Choroid plexus epithelial cell (primary cell): ENCODE measurements at regions not wholly inside any gene's neighbourhood (a gene's known extent, or its start where the extent isn't known, plus 50 kb on each side); places are given as distances from the start of the nearest gene placed in this dataset.

Source experiments
- DNase-seq: peaks from one replicate; pipeline ENCODE4 v3.0.0-alpha.2; 2010; ENCODE audit warnings: low read depth
- H3K4me3 ChIP-seq: 2 replicates; pipeline ENCODE4 v1.5.1; 2011; ENCODE audit warnings: low read depth, mild to moderate bottlenecking, control low read depth, low read length, moderate library complexity
- TF ChIP-seq, protein P1 (sequence below): conservative IDR thresholded peaks from 2 replicates; pipeline ENCODE4 v1.5.1; 2011; ENCODE audit warnings: low read depth, mild to moderate bottlenecking, control low read depth, inconsistent platforms, low read length, moderate library complexity

DNA sequence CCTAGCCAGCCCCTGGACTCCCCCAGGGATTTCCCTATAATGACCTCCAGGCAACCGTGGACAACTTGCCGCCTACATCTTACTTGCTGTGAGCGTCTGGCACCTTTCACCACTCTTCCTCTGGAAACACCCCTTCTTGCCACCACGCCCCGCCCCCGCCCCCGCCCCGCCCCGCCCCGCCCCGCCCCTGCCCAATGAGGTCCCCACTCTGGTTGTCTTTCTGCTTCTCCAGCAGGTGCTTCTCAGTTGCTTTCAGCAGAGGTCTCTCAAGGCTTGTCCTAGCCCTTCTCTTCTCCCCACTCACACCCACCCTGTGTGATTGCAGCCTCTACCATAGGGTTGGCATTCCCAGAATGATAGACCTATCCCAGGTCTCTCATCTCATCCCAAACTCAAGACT, 214.5 kb downstream of the EN1 start:
- TF ChIP-seq, protein P1, sequence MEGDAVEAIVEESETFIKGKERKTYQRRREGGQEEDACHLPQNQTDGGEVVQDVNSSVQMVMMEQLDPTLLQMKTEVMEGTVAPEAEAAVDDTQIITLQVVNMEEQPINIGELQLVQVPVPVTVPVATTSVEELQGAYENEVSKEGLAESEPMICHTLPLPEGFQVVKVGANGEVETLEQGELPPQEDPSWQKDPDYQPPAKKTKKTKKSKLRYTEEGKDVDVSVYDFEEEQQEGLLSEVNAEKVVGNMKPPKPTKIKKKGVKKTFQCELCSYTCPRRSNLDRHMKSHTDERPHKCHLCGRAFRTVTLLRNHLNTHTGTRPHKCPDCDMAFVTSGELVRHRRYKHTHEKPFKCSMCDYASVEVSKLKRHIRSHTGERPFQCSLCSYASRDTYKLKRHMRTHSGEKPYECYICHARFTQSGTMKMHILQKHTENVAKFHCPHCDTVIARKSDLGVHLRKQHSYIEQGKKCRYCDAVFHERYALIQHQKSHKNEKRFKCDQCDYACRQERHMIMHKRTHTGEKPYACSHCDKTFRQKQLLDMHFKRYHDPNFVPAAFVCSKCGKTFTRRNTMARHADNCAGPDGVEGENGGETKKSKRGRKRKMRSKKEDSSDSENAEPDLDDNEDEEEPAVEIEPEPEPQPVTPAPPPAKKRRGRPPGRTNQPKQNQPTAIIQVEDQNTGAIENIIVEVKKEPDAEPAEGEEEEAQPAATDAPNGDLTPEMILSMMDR = no peak
- DNase-seq = no peak
- no peak overlapping the region for H3K4me3 ChIP-seq

DNA sequence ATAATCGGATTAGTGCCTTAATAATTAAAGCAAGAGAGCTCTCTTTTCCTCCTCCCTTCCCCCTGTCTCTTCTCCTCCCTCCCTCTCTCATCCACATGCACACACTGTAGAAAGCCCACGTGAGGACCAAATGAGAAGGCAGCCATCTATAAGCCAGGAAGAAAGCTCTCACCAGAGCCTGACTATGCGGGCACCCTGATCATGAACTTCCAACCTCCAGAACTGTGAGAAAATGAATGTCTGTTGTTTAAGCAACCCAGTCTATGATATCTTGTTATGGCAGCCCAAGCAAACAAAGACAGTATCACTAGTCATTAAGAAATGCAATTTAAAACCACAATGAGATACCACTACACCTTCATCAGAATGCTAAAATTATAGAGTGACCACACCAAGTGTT, 220.3 kb downstream of the EN1 start:
- TF ChIP-seq, protein P1 = no peak
- H3K4me3 ChIP-seq = no peak overlapping the region
- no peak for DNase-seq

DNA sequence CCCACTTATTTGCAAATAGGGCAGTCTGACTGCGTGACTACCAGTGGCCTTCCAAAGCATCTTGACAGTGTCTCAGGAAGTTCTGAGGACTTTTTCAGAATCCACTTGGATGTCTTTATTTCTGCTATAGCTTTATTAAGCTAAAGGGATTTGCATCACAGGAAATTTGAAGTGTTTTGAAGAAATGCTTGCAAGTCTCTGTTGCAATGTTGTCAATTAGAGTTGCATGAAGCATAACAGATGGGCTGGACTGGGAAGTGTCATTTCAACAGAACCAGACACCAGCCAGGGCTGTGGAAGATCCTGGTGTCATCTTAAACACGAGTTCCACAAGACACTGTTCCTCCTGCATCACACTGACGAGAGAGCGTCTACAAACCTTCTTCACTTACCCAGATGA, 224.5 kb downstream of the EN1 start:
- H3K4me3 ChIP-seq = no peak overlapping the region
- no peak for DNase-seq
- TF ChIP-seq, protein P1 = no peak

DNA sequence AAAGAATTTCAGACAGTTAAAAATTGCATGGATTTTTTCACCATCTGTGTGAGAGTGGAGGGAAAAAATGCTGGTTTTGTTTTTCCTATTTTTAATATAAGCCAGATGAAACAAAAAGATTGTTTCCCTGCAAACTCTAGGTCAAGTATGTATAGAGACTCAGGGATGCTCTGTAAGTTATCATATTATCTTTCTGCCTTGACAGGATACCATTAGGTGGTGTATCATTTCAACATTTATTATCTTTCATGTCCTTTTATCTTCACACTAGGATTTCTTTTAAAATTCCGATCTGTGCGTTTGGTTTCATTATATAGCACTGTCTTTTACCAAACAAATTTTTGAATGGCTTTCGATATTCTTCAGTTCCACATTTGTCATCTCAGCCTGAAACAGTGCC, 225.3 kb downstream of the EN1 start:
- TF ChIP-seq, protein P1 = no peak
- no peak overlapping the region for H3K4me3 ChIP-seq

DNA sequence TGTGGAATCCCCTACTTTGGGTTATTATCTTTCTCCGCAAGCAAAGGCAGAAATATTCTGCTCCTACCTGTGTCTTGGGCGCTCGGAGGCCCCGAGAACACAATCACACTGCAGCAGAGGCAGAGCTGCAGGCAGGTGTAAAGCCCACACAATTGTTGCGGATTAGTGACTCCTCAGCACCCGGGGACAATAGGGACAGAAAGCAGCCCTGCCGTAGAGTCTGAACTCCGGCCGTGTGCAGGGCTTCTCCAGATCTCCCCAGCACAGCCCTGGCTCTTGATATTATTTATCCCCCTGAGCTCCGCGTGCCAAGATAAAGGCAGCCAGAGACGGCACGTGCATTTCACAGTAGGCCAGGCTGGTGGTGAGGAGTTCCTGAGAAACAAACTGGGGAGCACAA, 229.2 kb downstream of the EN1 start:
- no peak for DNase-seq
- TF ChIP-seq, protein P1 = no peak
- no peak overlapping the region for H3K4me3 ChIP-seq

More for the DNA sequence above, 225.3 kb downstream of the EN1 start:
- DNase-seq = no peak

DNA sequence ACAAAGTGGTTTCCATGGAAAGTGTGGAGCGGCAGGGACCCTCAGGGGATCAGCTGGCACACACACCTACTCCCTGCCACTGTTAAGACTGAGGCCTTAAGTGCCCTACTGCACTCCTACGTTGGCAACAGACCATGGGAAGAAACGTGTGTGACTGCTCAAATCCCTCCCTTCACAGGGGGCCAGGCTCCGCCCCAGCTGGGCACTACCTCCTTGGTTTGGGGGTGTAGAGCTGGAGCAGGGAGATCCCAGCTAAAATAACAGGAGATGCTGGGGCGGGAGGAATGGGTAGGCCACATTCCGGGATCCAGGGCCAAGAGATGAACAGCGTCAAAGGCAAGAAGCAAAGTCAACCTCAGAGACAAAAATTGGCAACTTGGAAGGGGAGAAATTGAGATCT, 231.0 kb downstream of the EN1 start:
- DNase-seq = no peak
- TF ChIP-seq, protein P1 = no peak
- no peak overlapping the region for H3K4me3 ChIP-seq

DNA sequence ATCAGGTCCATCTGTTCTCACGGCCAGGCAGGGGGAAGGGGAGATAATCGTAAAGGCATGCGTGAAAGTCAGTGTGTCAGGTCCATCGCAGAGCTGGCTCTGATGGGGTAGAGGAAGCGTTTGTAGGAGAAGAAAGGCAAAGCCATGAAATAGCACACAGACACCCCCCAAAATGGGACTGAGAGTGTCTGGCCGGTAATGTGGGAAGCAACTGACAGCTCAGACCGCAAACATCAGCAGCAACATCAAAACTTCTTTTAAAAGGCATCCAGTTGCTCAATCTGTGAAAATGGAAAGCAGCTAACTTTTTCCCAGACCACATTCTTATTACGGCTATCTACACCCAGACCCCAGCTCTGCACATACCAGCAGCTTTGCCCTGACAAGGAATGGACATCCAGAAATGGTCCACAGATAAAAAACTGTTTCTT, 232.6 kb downstream of the EN1 start:
- TF ChIP-seq, protein P1 = no peak
- peak; percentile 23 for DNase-seq
- no peak overlapping the region for H3K4me3 ChIP-seq
